GM18520 (cell line): ENCODE measurements at regions not wholly inside any gene's neighbourhood (a gene's known extent, or its start where the extent isn't known, plus 50 kb on each side); places are given as distances from the start of the nearest gene placed in this dataset.
"Not testable (repeated sequence)": the region's sequence is repeated elsewhere in the genome, so short reads cannot be mapped to it uniquely, and the experiment has no call there.

Source experiments
- ATAC-seq: cut with Tn5 transposase; IDR thresholded peaks from one replicate; pipeline ENCODE4 v1.9.1; 2021; ENCODE audit not compliant: unreplicated experiment

- no peak for ATAC-seq
Measured at GRCh38 chr3:23113455-23114171, 89.5 kb upstream of the UBE2E2 start.

- no peak for ATAC-seq
Measured at GRCh38 chr3:23114432-23114831, 88.7 kb upstream of the UBE2E2 start.

GRCh38 chr3:23115171-23115877 is 87.8 kb upstream of the UBE2E2 start:
- no peak for ATAC-seq

GRCh38 chr3:23116081-23116837 is 86.9 kb upstream of the UBE2E2 start:
- ATAC-seq, result no peak

GRCh38 chr3:23117856-23118255 is 85.3 kb upstream of the UBE2E2 start:
- no peak for ATAC-seq

GRCh38 chr3:23127196-23127595 is 75.9 kb upstream of the UBE2E2 start:
- no peak for ATAC-seq

- no peak for ATAC-seq
Measured at GRCh38 chr3:23128655-23129054, 74.5 kb upstream of the UBE2E2 start.

GRCh38 chr3:23129117-23129516 is 74.0 kb upstream of the UBE2E2 start:
- ATAC-seq, result no peak

GRCh38 chr3:23129817-23130216 is 73.3 kb upstream of the UBE2E2 start:
- no peak for ATAC-seq

- ATAC-seq, result no peak
Measured at GRCh38 chr3:23130406-23130805, 72.7 kb upstream of the UBE2E2 start.

- ATAC-seq, result no peak
Measured at GRCh38 chr3:23135026-23135785, 67.9 kb upstream of the UBE2E2 start.

- ATAC-seq, result no peak
Measured at GRCh38 chr3:23136054-23136453, 67.1 kb upstream of the UBE2E2 start.

GRCh38 chr3:23144051-23144450 is 59.1 kb upstream of the UBE2E2 start:
- not testable (repeated sequence) for ATAC-seq

- no peak for ATAC-seq
Measured at GRCh38 chr3:23146163-23146562, 57.0 kb upstream of the UBE2E2 start.

GRCh38 chr3:23152989-23153388 is 50.1 kb upstream of the UBE2E2 start:
- ATAC-seq, result no peak
